ENCODE measurements at regions not wholly inside any gene's neighbourhood (a gene's known extent, or its start where the extent isn't known, plus 50 kb on each side); places are given as distances from the start of the nearest gene placed in this dataset.
"Not testable (repeated sequence)": the region's sequence is repeated elsewhere in the genome, so short reads cannot be mapped to it uniquely, and the experiment has no call there.

- not testable (repeated sequence) for TF ChIP-seq POLR2A (IDR thresholded peaks at IDR 0.05; ENCODE audit: low read length); GATA1 (IDR thresholded peaks at IDR 0.05; ENCODE audit: low read depth, low read length)
Observed at GRCh38 chr5:56295311-56295710, 62.2 kb upstream of the ANKRD55 start.

All from erythroblast (primary cell).